Bronchial epithelial cell (primary cell): ENCODE measurements at regions not wholly inside any gene's neighbourhood (a gene's known extent, or its start where the extent isn't known, plus 50 kb on each side); places are given as distances from the start of the nearest gene placed in this dataset.

ENCODE experiments used
- DNase-seq: peaks from one replicate; pipeline ENCODE4 v3.0.0-alpha.2; 2010; ENCODE audit warnings: low read depth
- FAIRE-seq: peaks from 2 replicates; lab custom pipeline; 2011; peaks lifted over from hg19 to GRCh38; lab: Jason Lieb, UNC
- H3K27me3 ChIP-seq: 2 replicates; pipeline ENCODE4 v1.5.1; 2011; ENCODE audit warnings: low read length; ENCODE audit not compliant: control insufficient read depth, insufficient read depth
- H3K36me3 ChIP-seq: 2 replicates; pipeline ENCODE4 v1.5.1; 2011; ENCODE audit warnings: low read length; ENCODE audit not compliant: control insufficient read depth, insufficient read depth
- H3K4me3 ChIP-seq: 2 replicates; pipeline ENCODE4 v1.5.1; 2011; ENCODE audit warnings: mild to moderate bottlenecking, low read depth, low read length, control low read depth
- TF ChIP-seq, protein P1 (sequence below): IDR thresholded peaks from 2 replicates; pipeline ENCODE4 v1.5.1; 2011; ENCODE audit warnings: mild to moderate bottlenecking, moderate library complexity, low read length, control low read depth, inconsistent platforms; ENCODE audit not compliant: insufficient read depth, severe bottlenecking

DNA sequence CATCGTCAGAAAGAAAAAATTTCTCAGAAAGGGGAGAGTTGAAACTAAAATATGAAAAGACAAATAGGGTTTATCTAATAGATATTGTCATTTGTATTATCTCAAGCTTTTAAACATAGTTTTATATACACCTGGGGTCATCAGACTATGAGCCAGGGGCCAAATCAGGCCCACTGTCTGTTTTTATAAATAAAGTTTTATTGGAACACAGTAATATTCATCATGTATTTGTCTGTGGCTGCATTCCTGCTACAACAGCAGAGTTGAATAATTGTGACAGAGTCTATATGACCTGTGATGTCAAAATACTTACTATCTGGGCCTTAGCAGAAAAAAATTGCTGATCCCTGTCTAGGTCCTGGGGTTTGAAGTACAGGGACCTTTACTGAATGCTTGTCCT, 120.5 kb upstream of the RUNX1 start:
- TF ChIP-seq, protein P1, sequence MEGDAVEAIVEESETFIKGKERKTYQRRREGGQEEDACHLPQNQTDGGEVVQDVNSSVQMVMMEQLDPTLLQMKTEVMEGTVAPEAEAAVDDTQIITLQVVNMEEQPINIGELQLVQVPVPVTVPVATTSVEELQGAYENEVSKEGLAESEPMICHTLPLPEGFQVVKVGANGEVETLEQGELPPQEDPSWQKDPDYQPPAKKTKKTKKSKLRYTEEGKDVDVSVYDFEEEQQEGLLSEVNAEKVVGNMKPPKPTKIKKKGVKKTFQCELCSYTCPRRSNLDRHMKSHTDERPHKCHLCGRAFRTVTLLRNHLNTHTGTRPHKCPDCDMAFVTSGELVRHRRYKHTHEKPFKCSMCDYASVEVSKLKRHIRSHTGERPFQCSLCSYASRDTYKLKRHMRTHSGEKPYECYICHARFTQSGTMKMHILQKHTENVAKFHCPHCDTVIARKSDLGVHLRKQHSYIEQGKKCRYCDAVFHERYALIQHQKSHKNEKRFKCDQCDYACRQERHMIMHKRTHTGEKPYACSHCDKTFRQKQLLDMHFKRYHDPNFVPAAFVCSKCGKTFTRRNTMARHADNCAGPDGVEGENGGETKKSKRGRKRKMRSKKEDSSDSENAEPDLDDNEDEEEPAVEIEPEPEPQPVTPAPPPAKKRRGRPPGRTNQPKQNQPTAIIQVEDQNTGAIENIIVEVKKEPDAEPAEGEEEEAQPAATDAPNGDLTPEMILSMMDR = no peak
- Histone ChIP-seq H3K36me3 (no peaks in the 10 kb centered on the region), H3K4me3 (no peak overlapping the region), H3K27me3 (no peaks in the 10 kb centered on the region)
- DNase-seq (no peak), FAIRE-seq (no peak)

DNA sequence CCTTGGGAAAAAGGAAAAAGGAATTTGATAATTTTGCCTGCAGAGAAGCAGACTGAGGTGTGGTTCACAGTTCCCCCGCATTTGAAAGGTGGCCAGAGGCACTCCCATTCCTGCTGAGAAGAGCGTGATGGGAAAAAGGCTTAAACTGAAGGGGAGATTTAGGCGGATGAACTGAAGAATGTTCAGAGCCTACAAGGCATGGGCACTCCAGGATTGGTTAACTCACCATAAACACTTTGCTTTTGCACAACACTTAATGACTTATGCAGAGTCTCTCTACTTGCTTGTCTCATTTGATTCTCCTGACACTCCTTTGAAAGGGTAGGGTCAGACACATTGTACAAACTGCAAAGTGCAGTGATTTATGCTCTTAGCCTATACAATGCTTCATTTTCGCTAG, 119.6 kb upstream of the RUNX1 start:
- no peaks in the 10 kb centered on the region for H3K27me3 ChIP-seq
- no peaks in the 10 kb centered on the region for H3K36me3 ChIP-seq
- no peak overlapping the region for H3K4me3 ChIP-seq
- FAIRE-seq = no peak
- TF ChIP-seq, protein P1 = no peak
- DNase-seq = no peak

DNA sequence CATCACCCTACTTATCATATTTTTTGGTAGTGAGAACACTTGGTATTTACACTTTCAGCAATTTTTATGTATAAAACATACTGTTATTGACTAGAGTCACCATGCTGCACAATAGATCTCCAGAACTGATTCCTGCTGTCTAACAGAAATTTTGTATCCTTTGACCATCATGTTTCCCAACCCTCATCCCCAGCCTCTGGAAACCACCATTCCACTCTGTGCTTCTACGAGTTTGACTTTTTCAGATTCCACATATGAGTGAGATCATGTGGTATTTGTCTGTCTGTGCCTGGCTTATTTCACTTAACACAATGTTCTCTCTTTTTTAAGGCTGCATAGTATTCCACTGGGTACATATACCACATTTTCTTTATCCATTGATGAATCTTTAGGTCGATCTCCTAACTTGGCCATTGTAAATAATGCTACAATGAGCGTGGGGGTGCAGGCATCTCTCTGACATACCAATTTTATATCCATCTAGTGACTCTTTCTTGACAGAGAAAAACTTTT, 115.9 kb upstream of the RUNX1 start:
- FAIRE-seq = no peak
- no peaks in the 10 kb centered on the region for H3K36me3 ChIP-seq
- DNase-seq = no peak
- H3K4me3 ChIP-seq = no peak overlapping the region
- H3K27me3 ChIP-seq = no peaks in the 10 kb centered on the region
- TF ChIP-seq, protein P1 = no peak

DNA sequence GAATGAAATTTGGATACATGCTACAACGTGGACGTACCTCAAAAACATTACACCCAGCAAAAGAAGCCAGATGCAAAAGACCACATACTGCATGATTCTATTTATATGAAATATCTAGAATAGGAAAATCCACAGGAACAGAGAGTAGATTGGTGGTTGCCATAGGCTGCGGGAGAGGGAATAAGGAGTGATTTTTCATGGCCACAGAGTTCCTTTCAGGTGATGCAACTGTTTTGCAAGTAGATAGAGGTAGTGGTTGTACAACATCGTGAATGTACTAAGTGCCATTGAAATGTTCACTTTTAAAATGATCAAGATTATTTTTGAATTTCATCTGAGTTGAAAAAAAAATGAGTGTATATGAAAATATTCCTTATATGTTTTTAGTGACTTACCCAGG, 115.3 kb upstream of the RUNX1 start:
- Histone ChIP-seq H3K4me3 (no peak overlapping the region), H3K27me3 (no peaks in the 10 kb centered on the region), H3K36me3 (no peaks in the 10 kb centered on the region)
- FAIRE-seq (no peak), DNase-seq (no peak)
- TF ChIP-seq, protein P1 = no peak

DNA sequence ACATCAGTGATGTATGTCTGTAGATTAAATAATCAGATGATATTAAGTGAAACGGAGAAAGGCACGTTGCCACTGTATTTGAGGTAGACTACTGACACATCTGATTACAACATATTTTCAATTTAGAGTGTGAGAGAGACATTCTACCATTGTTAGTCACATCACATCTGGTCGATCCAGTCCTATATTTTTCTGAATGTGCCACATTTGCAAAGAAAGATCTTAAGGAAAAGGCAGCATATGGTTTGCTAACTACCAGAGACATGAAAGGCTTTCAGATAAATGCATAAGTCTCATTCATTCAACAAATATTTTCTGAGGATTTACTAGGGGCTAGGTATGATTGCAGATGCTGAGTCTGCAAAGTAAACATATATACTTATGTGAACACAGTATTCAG, 114.3 kb upstream of the RUNX1 start:
- H3K27me3 ChIP-seq = no peaks in the 10 kb centered on the region
- TF ChIP-seq, protein P1 = no peak
- H3K36me3 ChIP-seq = no peaks in the 10 kb centered on the region
- H3K4me3 ChIP-seq = no peak overlapping the region
- FAIRE-seq = no peak
- DNase-seq = peak; percentile 92

DNA sequence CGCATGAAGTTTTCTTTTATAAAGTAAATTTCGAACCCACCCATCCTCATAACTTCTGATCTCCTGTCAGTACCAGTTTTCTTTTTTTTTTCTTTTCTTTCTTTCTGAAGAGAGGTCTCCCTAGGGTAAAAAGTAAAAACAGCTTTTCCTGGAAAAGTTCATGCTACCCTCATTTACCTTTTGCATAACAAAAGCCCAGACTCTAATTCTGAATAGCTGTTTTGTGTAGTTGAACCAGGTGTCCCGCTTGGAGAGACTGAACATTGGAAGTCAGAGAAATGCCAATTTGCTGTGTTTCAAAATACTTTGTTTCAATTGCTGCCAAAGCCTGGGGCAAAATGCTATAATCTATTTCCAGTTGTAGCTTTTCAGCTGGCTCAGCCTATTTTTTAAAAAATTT, 113.7 kb upstream of the RUNX1 start:
- TF ChIP-seq, protein P1 = no peak
- FAIRE-seq (no peak), DNase-seq (no peak)
- Histone ChIP-seq H3K36me3 (no peaks in the 10 kb centered on the region), H3K27me3 (no peaks in the 10 kb centered on the region), H3K4me3 (no peak overlapping the region)
